ENCODE measurements at regions not wholly inside any gene's neighbourhood (a gene's known extent, or its start where the extent isn't known, plus 50 kb on each side); places are given as distances from the start of the nearest gene placed in this dataset.

DNA sequence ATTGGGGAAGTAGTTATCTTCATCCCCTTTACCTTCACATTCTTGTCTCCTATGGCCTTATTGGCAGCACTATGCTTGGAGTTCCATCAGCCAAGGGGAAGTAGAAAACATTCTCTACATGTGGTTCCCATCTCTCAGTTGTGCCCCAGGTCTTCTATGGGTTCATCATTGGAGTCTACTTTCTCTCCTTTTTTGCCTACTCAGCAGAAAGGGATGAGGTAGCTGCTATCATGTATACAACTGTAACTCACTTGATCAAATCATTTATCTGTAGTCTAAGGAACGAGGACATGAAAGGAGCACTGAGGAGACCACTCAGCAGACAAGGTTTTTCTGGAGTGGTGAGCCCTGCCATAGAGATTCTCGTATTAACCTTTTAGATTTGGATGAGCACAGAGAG, 119.0 kb upstream of the OR13H1 start:
- no peak for TF ChIP-seq ARNTL (CRISPR knock-in tag; IDR thresholded peaks at IDR 0.05; ENCODE audit: borderline replicate concordance, low read depth)
- TF ChIP-seq, protein P1, sequence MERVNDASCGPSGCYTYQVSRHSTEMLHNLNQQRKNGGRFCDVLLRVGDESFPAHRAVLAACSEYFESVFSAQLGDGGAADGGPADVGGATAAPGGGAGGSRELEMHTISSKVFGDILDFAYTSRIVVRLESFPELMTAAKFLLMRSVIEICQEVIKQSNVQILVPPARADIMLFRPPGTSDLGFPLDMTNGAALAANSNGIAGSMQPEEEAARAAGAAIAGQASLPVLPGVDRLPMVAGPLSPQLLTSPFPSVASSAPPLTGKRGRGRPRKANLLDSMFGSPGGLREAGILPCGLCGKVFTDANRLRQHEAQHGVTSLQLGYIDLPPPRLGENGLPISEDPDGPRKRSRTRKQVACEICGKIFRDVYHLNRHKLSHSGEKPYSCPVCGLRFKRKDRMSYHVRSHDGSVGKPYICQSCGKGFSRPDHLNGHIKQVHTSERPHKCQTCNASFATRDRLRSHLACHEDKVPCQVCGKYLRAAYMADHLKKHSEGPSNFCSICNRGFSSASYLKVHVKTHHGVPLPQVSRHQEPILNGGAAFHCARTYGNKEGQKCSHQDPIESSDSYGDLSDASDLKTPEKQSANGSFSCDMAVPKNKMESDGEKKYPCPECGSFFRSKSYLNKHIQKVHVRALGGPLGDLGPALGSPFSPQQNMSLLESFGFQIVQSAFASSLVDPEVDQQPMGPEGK (CRISPR knock-in tag; IDR thresholded peaks at IDR 0.05; ENCODE audit: borderline replicate concordance) = no peak
- TF ChIP-seq ZNF70 (CRISPR knock-in tag; IDR thresholded peaks at IDR 0.05) = no peak
- TF ChIP-seq PPARA (CRISPR knock-in tag; IDR thresholded peaks at IDR 0.05; ENCODE audit: borderline replicate concordance) = no peak
- no peak for TF ChIP-seq TCF4 (CRISPR knock-in tag; IDR thresholded peaks at IDR 0.05; ENCODE audit: borderline replicate concordance)
- no peak for TF ChIP-seq CSDC2 (CRISPR knock-in tag; IDR thresholded peaks at IDR 0.05)
- no peak for TF ChIP-seq ZNF8 (CRISPR knock-in tag; IDR thresholded peaks at IDR 0.05)
- TF ChIP-seq ESRRG (CRISPR knock-in tag; IDR thresholded peaks at IDR 0.05) = no peak
- TF ChIP-seq ZFP3 (CRISPR knock-in tag; IDR thresholded peaks at IDR 0.05) = no peak
- TF ChIP-seq, protein P2, sequence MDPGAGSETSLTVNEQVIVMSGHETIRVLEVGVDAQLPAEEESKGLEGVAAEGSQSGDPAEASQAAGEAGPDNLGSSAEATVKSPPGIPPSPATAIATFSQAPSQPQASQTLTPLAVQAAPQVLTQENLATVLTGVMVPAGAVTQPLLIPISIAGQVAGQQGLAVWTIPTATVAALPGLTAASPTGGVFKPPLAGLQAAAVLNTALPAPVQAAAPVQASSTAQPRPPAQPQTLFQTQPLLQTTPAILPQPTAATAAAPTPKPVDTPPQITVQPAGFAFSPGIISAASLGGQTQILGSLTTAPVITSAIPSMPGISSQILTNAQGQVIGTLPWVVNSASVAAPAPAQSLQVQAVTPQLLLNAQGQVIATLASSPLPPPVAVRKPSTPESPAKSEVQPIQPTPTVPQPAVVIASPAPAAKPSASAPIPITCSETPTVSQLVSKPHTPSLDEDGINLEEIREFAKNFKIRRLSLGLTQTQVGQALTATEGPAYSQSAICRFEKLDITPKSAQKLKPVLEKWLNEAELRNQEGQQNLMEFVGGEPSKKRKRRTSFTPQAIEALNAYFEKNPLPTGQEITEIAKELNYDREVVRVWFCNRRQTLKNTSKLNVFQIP (CRISPR knock-in tag; IDR thresholded peaks at IDR 0.05; ENCODE audit: borderline replicate concordance, low read depth) = no peak
- TF ChIP-seq, protein P3, sequence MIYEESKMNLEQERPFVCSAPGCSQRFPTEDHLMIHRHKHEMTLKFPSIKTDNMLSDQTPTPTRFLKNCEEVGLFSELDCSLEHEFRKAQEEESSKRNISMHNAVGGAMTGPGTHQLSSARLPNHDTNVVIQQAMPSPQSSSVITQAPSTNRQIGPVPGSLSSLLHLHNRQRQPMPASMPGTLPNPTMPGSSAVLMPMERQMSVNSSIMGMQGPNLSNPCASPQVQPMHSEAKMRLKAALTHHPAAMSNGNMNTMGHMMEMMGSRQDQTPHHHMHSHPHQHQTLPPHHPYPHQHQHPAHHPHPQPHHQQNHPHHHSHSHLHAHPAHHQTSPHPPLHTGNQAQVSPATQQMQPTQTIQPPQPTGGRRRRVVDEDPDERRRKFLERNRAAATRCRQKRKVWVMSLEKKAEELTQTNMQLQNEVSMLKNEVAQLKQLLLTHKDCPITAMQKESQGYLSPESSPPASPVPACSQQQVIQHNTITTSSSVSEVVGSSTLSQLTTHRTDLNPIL (CRISPR knock-in tag; IDR thresholded peaks at IDR 0.05; ENCODE audit: low read depth) = no peak
- TF ChIP-seq, protein P4, sequence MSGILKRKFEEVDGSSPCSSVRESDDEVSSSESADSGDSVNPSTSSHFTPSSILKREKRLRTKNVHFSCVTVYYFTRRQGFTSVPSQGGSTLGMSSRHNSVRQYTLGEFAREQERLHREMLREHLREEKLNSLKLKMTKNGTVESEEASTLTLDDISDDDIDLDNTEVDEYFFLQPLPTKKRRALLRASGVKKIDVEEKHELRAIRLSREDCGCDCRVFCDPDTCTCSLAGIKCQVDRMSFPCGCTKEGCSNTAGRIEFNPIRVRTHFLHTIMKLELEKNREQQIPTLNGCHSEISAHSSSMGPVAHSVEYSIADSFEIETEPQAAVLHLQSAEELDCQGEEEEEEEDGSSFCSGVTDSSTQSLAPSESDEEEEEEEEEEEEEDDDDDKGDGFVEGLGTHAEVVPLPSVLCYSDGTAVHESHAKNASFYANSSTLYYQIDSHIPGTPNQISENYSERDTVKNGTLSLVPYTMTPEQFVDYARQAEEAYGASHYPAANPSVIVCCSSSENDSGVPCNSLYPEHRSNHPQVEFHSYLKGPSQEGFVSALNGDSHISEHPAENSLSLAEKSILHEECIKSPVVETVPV (CRISPR knock-in tag; IDR thresholded peaks at IDR 0.05) = no peak
- no peak for TF ChIP-seq ZC3H10 (CRISPR knock-in tag; IDR thresholded peaks at IDR 0.05)

All from SK-N-SH treated with all-trans-retinoic acid at 6 μM for 48 hours (cell line).